GM19025 (cell line): ENCODE measurements at regions not wholly inside any gene's neighbourhood (a gene's known extent, or its start where the extent isn't known, plus 50 kb on each side); places are given as distances from the start of the nearest gene placed in this dataset.
"Not testable (repeated sequence)": the region's sequence is repeated elsewhere in the genome, so short reads cannot be mapped to it uniquely, and the experiment has no call there.

ENCODE experiments used
- ATAC-seq: cut with Tn5 transposase; IDR thresholded peaks from one replicate; pipeline ENCODE4 v1.9.1; 2021; ENCODE audit warnings: mild to moderate bottlenecking, low read depth, moderate library complexity; ENCODE audit not compliant: unreplicated experiment

DNA sequence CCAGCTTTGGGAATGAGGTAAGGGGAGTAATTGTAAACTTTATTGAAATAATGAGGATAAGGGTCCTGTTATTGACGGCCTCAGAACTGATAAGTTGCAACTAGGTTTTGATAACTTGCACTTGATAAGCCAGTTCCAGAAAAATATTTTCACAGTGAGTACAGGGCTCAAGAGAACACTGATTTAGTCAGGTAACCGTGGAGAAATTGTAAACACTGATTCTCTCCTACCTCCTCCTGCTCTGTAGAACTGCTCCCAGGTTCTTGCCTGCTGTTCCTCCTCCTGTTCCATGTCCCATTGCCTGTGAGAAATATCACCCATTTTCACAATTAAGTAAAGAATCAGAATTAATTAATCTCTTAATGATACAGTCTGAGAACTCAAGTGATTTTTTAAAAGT lies 55.0 kb upstream of the CXXC4 start:
- no peak for ATAC-seq

DNA sequence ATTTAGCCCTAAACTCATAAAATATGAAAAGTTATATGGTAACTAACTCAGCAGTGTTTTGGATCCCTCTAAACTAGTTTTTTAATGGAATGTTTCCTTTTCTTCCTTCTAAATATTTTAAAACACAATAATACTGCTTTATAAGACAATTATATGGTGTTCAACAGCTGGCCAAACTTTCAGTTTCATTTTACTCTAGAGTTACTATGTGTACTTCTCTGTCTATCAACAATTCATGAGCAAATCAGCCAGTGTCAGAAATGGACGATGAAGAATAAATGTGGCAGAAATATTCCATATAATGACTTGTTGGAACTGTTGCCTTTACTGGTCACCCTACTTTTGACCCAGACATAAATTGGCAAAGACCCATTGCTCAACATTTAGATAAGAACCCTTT lies 64.8 kb upstream of the CXXC4 start:
- ATAC-seq: no peak

DNA sequence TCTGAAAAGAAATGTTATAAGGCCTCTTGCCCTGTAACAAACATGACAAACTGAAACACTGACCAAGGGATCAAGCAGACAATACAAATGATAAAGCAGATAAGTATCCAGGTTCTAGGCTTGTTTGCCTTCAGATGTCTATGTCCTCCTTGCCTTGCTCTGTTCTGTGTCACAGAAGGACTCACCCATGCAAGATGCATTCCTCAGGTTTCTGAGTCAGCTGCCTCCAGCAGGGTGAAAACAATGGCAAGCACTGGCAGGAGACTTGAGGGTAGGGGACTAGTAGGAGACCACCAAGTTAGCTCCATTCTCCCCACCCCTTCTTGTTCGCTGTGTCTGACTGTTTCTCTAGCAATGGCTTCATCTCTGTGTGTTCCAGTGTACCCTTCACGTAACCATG lies 76.6 kb upstream of the CXXC4 start:
- ATAC-seq: no peak

DNA sequence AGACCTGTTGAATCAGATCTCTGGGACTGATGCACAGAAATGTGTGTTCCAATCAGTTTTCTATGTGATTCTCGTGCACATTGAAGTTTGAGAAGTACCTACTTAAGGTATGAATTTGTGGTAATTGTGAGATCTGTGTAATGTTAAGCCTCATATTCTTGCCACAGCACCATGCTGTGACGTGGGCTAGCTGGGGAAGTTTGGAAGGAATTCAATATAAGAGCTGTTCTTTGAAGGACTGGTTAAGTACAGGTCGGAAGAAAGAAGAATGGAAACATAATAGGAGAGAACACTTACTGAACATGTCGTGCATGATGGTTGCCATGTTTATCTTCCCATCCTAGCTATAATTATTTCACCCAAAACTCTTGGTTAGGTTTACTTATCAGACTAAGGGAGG lies 79.7 kb upstream of the CXXC4 start:
- no peak for ATAC-seq

DNA sequence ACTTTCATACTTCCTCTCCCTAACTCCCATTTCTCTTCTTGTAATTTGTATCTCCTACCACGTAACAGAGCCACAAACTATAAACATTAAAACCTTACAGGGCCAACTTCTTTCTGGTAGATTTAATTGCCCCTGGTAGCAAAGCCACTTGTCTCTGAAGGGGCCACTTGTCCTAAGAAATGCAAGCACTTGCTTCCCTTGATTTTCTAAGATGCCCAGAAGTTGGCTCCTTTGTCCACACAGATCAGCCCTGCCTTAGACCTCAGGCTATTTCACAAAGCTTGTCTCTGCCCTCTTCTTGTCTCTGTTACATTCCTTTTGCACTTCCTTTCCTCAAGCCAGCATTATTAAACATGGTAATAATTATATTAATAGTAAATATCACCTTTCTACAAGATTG lies 80.6 kb upstream of the CXXC4 start:
- ATAC-seq: no peak

DNA sequence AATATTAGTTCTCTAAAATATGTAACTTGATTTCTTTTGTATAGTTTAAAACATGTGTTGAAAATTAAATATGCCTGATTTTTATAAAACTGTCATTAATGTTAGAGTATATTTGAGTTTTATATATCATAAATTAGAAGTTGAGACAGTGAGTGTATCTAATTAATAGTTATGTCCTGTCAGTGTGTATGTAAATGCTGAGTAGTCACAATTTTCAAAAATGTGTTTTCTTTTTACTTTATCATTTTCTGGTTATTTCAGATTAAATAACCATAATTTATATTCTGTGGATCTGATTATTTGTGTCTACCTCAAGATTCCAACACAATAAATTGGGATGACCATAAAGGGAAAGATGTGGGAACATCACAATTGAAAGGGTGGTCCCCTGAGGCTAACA lies 82.7 kb upstream of the CXXC4 start:
- ATAC-seq: no peak

DNA sequence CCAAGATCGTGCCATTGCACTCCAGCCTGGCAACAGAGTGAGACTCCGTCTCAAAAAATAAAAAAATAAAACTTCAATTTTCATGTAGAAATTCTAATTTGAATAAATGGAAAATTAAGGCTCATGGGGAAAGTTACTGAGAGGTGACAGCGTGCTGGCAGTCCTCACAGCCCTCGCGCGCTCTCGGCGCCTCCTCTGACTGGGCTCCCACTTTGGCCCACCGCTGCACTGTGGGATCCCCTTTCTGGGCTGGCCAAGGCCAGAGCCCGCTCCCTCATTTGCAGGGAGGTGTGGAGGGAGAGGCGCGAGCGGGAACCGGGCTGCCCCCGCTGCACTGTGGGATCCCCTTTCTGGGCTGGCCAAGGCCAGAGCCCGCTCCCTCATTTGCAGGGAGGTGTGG lies 86.8 kb upstream of the CXXC4 start:
- not testable (repeated sequence) for ATAC-seq

DNA sequence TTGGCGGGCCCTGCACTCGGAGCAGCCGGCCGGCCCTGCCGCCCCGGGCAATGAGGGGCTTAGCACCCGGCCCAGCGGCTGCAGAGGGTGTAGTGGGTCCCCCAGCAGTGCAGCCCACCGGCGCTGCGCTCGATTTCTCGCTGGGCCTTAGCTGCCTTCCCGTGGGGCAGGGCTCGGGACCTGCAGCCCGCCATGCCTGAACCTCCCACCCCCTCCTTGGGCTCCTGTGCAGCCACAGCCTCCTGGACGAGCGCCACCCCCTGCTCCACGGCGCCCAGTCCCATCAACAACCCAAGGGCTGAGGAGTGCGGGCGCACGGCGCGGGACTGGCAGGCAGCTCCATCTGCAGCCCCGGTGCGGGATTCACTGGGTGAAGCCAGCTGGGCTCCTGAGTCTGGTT lies 87.4 kb upstream of the CXXC4 start:
- not testable (repeated sequence) for ATAC-seq

DNA sequence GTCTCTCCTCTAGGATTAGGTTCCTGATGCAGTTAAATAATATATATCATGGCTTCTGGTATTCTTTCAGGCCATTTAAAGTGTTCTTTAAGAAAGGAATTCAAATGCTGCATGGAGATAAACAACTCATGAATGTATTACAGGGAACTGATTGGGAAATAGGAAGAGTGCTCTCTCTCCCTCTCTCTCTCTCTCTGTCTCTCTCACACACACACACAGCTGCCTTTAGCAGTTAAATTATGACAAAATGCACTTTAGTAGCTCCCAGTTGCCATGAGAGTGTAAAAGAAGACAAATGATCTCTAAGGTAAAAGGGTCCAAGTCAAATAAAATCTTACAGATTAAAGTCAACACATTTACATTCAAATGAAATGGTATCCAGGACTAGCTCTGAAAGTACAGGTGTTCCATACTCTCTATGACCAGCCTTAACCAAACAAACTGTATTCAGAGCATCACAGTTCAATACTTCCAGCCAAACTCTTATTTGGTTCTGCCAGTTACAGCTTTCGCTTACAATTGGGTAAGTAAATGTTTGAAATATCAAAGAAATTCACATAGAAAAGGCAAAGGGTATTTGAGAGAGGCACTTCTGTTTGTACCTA lies 94.7 kb upstream of the CXXC4 start:
- ATAC-seq: no peak

DNA sequence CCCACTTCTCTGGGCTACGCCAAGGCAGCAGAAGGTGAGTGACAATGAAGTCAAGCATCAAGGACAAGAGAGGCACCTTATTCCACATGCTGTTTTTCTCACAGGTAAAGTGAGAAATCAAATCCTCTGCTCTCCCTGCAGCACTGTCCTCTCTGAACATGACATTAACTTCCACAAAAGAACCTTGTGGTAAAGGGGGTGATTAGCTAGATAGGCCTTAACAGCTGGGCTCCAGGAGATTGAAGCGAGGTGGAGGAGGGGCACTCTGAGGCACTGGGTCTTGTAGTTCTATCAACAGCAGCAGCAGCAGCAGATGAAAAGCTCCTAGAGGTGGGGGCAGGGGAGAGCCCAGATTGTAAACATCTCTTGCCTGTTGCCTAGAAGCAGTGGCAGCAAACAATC lies 96.8 kb upstream of the CXXC4 start:
- ATAC-seq: no peak

DNA sequence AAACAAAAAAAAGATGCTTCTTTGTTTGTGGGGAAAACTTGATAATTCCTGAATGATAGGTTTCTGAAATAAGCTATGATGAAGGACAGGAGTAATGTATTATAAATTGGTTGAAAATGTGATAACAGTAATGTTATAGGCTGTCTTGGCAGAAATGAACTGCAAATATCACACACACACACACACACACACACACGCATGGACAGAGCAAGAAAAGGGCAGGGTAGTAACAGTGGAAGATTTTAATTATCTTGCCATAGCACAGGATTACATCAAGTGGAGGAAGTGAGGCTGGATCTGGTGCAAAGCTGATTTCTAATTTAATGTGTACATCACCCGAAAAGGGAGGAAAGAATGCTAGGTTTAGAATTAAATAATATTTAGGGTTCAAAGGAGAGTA lies 97.5 kb upstream of the CXXC4 start:
- no peak for ATAC-seq

DNA sequence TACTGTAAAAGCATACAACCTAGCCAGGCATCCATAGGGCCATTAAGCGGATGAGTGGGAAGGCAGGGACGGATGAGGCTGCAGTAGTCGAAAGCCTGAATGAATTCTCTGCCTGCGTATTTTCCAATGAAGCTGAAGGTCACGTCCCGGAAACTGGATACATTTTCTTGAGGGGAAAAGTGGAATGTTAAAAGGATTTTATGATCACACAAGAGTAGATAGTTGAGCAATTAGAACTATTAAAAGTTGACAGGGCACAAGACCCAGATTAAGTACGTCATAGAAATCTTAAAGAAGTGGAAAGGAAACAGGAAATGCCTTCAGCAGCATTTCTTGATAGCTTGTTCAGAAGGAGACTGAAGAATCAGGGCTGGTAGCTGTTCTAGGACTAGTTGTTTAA lies 98.3 kb upstream of the CXXC4 start:
- no peak for ATAC-seq

DNA sequence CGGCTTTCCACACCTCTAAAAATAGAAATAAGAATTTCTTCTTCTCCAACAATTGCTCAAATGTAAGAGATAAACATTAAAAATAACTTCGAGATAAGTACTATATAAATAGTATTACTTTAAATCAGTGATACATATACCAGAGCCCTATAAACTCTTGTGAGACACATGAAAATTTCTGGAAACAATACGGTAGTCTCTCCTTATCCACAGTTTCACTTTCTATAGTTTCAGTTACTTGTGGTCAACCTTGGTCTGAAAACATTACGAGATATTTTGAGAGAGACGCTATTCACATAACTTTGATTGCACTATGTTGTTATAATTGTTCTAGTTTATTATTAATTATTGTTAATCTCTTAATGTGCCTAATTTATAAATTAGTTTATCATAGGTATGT lies 101.5 kb upstream of the CXXC4 start:
- ATAC-seq: no peak

DNA sequence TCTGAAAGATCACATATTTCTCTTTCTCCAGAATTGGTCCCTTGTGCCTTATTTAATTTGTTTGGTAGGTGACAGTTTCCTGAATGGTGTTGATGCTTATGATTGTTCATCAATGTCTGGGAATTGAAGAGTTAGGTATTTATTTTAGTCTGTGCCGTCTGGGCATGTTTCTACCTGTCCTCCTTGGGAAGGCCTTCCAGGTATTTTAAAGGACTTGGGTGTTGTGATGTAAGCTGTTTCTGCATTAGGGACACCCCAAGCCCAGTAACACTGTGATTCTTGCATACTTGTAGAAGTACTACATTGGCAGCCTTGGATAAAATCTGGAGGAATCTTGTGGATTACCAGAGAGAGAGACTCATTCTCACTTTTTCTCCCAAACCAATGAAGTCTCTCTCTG lies 120.8 kb upstream of the CXXC4 start:
- ATAC-seq: no peak

DNA sequence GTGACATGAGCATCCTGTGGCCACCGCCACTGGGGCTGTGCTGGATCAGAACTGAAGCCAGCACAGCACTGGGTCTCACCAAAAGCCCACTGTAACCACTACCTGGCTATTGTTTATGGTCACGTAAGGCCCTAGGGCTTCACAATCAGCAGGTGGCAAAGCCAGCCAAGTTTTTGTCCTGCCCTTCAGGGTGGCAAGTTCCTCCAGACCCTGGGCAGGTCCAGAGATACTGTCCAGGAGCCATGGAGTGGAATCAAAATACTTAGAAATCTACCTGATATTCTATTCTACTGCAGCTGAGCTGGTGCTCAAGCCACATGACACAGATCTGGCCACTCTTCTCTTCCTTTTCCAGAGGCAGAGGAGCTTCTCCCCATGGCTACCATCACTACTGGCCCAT lies 121.2 kb upstream of the CXXC4 start:
- ATAC-seq: no peak

DNA sequence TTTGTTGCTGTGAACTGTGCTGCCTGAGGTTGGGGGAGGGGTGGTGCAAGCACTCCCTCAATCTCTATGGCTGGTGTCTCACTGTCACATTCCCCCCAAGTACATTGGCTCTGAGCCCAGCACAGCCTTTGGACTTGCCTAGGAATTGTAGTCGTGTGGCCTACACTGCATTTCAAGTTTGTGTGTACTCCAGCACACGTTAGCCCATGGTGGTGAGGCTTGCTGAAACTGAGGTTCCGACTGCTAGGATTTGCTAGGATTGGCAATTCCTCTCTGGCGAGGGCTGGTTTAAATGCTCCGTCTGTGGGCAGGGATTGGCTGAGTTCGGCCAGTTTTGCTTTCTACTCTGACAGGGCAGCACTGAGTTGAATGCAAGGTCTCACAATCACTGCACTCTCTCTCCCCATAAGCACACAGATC lies 121.7 kb upstream of the CXXC4 start:
- ATAC-seq: no peak

DNA sequence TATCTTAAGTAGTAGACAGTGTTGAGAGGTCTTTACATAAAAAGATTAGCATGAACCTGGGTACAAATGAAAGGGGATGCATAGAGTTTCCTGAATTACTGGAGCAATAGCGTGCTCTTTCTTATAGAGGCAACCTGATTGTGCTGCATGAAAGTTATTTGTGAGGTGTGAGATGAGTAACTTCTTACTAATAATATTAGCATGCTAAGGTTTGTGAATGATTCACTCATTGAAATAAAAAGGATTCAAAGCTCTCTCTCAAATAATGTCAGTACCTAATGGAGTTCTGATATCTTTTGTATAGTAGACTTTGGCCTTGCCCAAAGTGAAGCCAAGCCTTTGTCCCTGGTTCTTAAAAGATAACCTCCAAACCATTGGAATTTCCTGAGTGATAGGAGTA lies 131.0 kb upstream of the CXXC4 start:
- ATAC-seq: no peak

DNA sequence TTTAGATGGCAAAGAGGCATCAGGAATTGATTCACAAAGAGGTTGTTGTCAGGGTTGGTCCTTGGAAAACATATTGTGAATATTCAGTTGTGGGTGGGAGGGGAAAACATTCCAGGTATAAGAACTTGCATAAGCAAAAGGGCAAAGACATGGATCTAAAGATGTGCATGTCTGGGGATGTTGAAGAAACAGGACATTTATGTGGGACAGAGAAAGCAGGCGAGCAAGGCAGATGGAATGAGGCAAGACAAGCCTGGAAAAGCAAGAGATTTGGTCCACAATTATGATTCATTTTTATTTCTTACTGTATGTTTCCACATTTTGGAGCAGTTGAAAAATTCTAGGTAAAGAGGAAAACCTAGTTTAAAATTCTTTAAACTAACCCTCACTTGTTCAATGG lies 134.9 kb upstream of the CXXC4 start:
- no peak for ATAC-seq

DNA sequence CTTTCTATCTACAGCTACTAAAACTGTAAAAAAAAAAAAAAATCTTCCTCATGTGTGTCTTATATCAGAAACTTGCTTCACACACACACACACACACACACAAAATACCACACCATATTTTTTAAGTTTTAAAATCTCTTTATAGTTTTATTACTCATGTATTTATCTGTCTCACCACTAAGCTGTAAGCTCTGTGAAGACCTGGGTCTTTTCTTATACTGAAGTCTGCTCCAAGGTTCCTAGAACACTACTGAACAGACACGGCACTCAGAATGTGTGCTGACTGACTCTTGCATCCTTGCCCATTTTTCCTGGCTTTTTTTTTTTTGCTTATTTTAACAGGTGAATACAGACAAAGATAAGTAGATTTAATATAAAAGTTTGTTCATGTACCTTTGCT lies 135.6 kb upstream of the CXXC4 start:
- no peak for ATAC-seq

DNA sequence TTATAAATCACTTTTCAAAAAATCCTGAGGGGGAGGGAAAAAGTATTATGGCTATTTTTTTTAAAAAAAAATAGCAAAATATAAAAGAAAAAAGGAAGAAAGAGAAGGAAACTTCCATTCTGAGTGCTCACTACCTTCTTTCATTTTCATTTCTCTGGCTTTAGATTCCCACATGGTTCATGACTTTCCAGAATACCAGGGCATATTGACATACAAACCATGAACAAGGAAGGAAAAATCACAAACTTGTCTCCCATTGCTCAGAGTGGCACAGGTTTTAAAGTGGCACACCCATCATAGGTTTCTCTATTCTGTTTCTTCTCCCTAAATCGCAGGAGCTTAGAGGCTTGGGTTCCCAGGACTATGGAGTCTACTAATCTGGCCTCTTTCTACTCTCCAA lies 136.3 kb upstream of the CXXC4 start:
- ATAC-seq: no peak

DNA sequence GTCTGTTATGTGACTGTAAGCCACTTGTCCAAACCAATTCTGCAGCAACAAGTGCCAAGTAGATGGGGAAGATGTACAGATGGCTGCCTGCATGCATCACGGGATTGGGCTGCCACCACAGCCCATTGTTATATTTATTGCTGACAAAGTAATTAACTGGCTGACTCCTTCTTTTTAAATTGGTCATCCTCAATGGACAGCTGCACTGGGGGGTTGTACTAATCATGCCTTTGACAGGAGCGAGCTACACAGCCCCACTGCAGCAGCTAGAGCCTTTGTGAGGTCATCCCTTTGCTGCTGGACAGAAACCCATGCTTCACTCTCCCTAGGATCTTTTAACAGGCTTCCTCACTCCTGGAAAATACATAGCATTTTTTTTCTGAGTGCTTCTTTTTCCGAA lies 146.7 kb upstream of the CXXC4 start:
- ATAC-seq: no peak

DNA sequence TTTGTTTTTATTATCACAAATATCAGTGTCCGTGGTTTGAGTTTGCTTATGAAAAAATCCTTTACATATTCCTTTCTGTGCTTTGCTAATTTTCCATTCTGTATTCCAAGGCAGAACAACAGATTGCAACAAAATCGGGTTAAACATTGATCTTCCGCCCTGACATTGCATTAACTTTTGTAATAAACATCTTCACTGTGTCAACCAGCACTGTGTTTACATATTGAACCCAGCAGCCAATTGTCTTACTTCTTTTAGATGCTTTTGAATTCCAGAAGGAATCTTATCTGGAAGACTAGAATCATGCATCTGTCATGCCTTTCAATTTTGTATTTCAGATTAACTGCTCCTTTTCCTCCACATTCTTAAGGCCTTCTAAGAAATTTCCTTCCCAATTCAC lies 147.8 kb upstream of the CXXC4 start:
- ATAC-seq: no peak

DNA sequence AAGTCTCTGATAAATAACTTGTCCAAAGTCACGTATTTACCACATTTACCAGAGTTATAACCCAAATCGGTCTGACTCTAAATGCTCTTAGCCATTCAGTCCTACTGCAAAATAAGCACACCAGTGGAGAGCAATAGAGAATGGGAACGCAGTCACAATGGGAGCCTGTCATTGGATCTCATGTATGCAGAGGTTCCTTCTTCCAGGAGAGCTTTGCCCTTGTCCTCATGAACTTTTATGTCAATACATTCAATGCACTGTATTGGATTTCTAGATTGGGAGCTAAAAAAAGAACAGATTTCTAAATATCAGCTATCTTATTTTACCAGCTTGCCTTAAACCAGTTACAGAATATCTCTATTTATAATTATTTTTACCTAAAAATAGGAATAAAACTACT lies 149.1 kb upstream of the CXXC4 start:
- ATAC-seq: no peak
